ENCODE measurements at regions not wholly inside any gene's neighbourhood (a gene's known extent, or its start where the extent isn't known, plus 50 kb on each side); places are given as distances from the start of the nearest gene placed in this dataset.
"Not testable (repeated sequence)": the region's sequence is repeated elsewhere in the genome, so short reads cannot be mapped to it uniquely, and the experiment has no call there.

GRCh38 chr10:89952325-89952724, 250.9 kb downstream of the KIF20B start:
- no peak for DNase-seq

- no peak for DNase-seq
These were observed 251.4 kb downstream of the KIF20B start for GRCh38 chr10:89952751-89953150.

GRCh38 chr10:89954061-89954460, 252.7 kb downstream of the KIF20B start:
- DNase-seq, result no peak

DNA sequence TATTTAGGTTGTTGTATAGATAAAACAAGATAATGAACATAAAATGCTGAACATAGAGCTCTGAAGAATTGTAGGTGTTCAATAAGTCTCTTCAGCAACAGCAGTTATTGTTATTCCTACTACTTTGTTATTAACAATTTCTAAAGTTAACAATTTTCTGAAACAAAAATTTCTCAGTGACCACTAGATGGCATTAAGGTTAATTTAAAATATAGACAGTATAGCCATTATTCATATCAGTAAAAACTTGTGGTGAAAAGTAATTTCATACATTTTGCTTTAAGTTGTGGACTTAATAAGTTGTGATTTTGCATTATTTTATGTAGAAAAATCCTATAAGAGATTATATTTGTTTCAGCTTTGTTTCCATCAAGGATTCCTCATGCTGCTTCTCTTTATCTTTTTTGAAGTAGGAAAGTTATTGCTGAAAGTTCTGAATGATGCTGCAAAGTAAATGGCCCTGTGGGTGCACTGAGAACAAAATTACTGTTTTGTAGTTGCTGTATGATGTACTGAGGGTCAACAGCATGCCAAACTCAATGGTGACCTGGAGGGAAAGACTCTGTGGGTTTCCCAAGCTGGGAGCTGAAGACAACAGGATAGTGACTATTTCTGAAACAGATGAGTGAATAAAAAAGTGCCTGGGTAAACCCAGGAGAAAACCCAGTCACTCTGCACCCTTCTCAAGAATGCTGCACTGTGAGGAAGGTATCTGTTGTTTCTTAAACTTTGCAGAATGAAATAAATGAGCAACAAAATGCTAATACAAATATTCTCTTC, 253.6 kb downstream of the KIF20B start:
- no peak for DNase-seq

DNA sequence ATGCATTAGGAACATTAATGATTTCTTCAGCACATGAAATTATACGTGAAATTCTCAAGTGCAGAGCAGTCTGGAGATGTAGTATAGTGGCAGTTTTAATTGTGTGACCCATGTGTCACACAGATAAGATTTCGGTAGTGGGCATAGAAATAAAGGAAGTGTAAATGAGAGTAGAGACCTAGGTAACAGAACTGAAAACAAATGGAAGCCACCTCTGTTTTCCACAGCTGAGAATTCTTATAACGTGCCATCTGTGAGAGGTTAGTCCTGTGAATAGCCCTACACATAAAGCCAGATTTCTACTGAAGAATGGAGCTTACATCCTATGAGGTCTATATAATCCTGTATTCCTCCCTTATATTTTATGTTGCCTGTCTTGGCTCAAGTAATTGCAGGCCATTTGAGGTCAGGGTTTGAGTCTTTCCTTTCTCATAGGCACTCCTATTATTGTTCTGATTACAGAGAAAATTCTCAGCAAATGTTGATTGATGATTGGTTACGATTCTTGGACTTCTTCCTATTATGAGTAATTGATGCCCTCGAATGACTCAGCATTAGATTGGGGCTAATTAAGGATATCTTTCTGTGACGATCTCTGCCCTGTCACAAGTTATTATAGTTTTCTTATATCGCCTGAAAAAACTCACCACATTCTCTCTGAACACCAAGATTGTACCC, 258.2 kb downstream of the KIF20B start:
- no peak for DNase-seq

DNA sequence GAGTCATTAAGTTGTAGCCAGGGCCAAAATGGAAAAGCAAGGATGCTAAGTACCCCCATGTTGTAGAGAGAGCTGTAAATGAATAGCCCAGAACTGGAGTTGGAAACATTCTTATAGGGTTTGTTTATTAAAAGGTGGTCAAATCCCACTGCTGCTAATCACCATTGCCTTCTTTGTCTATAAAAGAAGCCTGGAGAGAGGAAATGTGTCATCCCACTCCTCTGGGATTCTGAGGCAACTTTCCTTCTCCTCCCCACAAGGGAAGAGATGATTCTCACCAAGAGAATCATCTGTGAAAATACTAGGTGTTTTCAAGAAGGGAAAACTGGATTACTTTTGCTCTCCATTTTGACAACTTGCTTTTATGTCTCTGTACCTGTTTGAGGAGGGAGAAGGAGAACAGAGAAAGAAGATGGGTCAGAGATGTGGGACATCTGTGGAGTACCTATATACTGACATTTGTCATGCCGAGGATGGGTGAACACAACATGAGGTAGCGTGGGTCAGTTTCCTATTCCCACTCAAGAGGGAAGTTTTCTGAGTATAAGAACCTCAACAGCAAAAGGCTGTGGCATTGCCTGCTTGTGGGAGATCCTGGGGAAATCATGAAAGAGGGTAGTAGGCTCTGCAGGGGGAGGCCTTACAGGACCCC, 262.2 kb downstream of the KIF20B start:
- DNase-seq, result no peak

- DNase-seq, result no peak
These were observed 264.8 kb downstream of the KIF20B start for GRCh38 chr10:89966211-89966610.

DNA sequence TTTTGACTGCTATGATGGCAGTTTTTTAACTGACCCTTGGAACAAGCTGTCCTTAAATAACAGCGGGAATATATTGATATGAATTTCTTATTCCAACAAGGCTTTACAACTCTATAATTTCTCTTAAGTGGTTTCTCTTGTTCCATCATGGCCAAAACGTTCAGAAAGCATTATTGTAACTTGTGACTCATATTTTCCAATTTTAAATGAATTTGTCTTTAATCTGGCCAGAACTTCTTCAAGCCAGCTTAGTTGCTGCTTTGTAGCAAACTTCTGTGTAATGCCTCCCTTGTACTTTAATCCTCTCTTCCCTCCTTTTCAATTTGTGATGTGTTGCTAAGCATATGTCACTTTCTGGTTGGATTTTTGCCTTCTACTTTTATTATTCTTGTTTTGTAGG, 271.9 kb downstream of the KIF20B start:
- DNase-seq, result no peak

DNA sequence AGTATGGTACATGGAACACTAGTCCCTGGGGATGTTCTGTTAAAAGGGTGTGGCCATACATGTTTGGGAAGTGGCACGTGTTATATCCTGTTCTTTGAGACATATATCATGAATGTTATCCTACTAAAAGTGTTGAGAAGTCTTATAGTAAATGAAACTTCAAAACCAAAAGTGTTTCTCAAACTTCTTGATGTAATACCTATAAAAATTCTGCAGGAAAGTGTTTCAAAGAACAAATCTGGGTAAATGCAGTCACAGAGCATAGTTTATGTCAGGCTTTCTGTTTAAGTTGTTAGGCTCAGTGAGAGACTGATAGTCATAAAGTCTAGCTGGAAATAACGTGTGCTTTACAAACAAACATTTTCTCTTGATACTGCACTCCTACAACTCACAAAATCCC, 273.7 kb downstream of the KIF20B start:
- no peak for DNase-seq

DNA sequence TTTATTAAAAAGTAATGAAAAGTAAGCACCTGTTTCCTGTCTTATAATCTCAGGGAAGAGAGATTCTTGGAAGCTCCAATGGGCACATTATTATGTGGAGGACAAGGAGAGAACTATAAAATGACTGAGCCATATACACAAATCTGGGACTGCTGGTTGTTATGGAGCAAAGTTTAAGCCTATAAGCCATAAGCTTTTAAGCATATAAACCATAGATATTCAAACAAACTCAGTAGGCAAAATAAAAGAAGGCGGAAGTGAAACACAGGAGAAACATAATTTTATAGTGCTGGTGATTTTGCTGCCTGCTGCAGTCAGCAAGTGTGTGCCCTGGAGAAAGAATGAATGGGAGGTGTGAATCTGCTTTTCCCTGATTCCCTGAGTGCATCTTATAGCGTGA, 274.4 kb downstream of the KIF20B start:
- DNase-seq, result no peak

- DNase-seq, result no peak
These were observed 276.7 kb downstream of the KIF20B start for GRCh38 chr10:89978081-89978480.

DNA sequence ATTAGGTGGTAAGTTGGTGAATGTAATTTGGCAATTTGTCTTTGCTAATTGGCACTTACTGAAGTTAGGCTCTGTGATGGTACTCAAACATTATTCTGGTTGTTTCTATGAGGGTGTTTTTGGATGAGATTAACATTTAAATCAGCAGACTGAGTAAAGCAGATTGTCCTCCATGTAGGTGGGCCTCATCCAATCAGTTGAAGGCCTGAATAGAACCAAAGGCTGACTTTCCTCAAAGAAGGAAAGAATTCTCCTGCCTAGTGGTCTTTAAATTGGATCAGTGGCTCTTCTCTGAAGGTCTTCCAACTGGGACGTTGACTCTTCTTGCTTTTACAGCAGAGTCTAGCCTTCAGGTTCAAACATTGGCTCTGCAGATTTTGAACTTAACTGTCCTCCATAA, 278.3 kb downstream of the KIF20B start:
- no peak for DNase-seq

DNA sequence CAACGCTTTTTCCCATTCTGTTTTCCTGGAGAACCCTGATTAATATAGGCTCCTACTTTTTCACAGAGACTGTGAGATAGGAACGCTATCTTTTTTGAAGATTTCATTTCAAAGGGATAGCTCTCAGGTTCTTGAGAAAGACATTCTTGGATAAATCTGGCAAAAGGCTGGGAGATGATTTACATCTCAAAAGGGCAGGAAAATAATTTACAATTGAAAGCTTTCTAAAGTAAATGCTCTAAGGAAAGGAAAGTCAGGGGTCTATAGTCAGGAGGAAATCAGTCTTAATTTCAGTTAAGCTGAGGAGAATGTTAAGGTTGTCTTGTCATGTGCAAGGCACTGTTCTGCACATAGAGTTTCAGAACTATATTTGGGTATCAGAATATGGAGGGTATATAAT, 278.8 kb downstream of the KIF20B start:
- DNase-seq, result no peak

- DNase-seq, result no peak
These were observed 280.5 kb downstream of the KIF20B start for GRCh38 chr10:89981891-89982290.

DNA sequence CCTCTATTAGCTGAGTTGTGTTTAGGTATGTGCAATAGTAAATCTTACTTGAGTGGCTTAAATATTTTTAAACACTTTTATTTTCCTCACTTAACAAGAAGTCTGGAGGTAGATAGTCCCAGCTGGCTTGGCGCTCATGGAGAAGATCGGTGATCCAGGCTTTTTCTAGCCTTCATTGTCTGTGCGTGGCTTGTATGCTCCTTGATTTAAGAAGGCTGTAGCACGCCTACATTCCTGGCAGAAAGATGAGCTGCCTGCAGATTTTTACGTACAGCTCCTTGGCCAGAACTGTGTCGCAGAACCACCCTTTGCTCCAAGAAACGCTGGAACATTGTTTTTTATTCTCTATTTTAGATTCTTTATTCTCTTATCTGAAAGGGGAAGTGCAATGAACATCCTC, 284.1 kb downstream of the KIF20B start:
- DNase-seq, result no peak

- DNase-seq, result not testable (repeated sequence)
These were observed 287.0 kb downstream of the KIF20B start for GRCh38 chr10:89988361-89988760.

DNA sequence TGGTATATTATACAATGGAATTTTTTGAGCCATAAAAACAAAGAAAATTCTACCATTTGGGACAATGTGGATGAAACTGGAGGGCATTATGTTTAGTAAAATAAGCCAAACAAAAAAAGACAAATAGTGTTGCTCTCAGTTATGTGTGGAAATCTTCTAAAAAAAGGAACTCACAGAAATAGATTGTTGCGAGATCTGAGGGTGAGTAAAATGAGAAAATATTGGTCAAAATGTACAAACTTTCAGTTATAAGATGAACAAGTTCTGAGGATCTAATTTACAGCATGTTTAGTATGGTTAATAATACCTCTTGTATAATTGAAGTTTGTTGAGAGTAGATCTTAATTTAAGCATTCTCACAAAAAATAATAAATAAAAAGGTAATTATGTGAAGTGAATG, 291.2 kb downstream of the KIF20B start:
- no peak for DNase-seq

GRCh38 chr10:90007226-90007625, 305.8 kb downstream of the KIF20B start:
- no peak for DNase-seq

GRCh38 chr10:90011281-90011680, 309.9 kb downstream of the KIF20B start:
- not testable (repeated sequence) for DNase-seq

DNA sequence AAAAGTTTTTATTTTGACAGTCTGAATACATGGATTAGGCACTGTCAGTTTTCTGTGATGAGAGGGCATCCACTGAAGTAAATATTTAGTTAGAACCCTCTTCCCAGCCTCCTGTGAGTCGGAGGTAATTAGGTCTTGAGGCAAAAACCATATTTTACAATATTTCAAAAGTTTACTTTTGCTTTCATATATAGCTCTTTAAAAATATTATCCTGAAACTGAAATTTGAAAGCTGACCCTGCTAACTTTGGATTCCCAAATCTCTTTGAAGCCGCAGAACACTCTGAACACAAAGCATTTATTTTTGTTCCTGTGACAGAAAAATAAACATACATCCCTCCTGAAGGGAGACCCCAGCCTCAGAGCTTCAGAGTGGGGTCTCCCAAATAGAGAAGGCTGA, 317.4 kb downstream of the KIF20B start:
- no peak for DNase-seq

- DNase-seq, result no peak
These were observed 319.1 kb downstream of the KIF20B start for GRCh38 chr10:90020506-90020905.

DNA sequence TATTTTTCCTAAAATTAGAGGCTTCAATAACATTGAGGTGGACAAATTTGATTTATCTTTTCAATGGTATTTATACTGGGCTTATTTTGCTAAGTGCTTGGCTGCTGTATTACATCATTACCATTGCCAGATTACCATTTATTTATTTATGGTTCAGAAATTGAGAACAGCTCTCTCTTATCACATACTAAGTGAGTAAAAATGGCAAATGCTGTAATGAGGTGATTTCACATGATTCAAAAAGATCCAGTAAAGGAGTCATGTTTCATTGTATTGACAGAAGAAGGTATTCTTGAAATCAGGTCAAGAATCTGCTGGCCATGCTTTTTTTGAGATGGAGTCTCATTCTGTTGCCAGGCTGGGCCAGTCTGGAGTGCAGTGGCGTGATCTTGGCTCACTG, 322.6 kb downstream of the KIF20B start:
- no peak for DNase-seq

DNA sequence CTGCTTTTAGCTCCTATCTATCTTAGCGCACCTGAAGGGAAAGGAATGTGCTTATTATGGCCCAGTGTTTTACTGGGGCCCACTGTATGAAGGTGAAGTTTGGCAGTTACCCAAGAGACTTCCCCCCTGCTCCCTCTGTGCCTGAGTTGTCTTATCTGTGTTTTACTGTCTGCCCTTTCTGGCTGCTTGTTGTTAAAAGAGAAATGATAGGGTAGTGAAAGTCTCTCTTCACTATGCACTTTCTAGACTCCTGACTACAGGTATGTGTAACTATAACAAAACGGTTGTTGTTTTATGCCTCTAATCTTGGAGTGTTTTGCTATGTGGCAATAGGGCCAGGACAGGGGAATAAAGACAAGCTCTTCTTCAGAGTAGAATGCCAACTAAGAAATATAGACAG, 326.9 kb downstream of the KIF20B start:
- no peak for DNase-seq

DNA sequence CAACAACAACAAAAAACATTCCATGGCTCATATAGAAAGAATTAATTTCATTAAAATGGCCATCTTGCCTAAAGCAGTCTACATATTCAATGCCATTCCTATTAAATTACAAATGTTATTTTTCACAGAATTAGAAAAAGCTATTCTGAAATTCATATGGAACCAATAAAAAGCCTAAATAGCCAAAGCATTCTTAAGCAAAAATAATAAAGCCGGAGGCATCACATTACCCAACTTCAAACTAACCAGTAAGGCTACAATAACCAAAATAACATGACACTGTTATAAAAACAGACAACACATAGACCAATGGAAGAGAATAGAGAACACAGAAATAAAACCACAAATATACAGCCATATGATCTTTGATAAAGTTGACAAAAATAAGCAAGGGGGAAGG, 330.4 kb downstream of the KIF20B start:
- no peak for DNase-seq
